Activated T-cell treated with anti-CD3 and anti-CD28 coated beads, Interleukin-2, amount 50 U/mL, for 4 hours (primary cell): ENCODE measurements at regions not wholly inside any gene's neighbourhood (a gene's known extent, or its start where the extent isn't known, plus 50 kb on each side); places are given as distances from the start of the nearest gene placed in this dataset.

Experiments used
- ATAC-seq, 2 donors: fragments of 200-7000 bp; cut with Tn5 transposase; one replicate each; pipeline ENCODE4 v1.10.0; 2021
- DNase-seq: peaks from one replicate; pipeline ENCODE4 v3.0.0-alpha.2; 2020
- H3K27me3 Mint-ChIP-seq: one replicate; pipeline ENCODE4 v1.8.0; 2021; ENCODE audit warnings: low read depth, mixed read lengths
- H3K36me3 Mint-ChIP-seq: one replicate; pipeline ENCODE4 v1.8.0; 2022; ENCODE audit warnings: mixed read lengths; ENCODE audit not compliant: insufficient read depth
- H3K4me1 Mint-ChIP-seq: one replicate; pipeline ENCODE4 v1.8.0; 2021; ENCODE audit warnings: low read depth, mixed read lengths
- H3K4me3 Mint-ChIP-seq: one replicate; pipeline ENCODE4 v1.8.0; 2021; ENCODE audit warnings: mild to moderate bottlenecking, moderate library complexity, mixed read lengths
- H3K9me3 Mint-ChIP-seq: one replicate; pipeline ENCODE4 v1.8.0; 2021; ENCODE audit warnings: mixed read lengths

DNA sequence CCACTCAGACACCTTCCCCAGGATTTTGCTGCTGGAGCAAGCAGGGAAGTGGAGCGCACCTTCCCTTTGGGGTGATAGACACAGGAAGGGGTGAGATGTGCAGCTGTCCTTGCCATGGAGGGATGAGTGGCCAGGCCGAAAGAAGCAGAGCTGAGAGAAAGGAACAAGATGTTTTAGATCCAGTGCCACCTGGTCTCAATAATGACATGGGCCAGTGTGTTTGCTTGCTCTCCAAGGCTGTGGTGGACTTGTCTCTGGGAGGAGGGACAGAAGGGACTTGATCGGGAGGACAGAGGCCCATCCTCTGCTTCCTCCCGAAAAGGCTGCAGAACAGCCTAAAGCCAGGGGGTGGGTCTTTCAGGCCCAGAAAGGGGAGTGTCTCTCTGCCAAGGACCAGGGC, 61.7 kb upstream of the CCDC167 start:
- Mint-ChIP-seq H3K27me3 (no peaks in the 10 kb centered on the region), H3K4me1 (peaks cover 23% of the 10 kb centered on the region), H3K36me3 (no peaks in the 10 kb centered on the region), H3K4me3 (no peak overlapping the region), H3K9me3 (no peaks in the 10 kb centered on the region)
- DNase-seq (no peak), ATAC-seq (no peak)

DNA sequence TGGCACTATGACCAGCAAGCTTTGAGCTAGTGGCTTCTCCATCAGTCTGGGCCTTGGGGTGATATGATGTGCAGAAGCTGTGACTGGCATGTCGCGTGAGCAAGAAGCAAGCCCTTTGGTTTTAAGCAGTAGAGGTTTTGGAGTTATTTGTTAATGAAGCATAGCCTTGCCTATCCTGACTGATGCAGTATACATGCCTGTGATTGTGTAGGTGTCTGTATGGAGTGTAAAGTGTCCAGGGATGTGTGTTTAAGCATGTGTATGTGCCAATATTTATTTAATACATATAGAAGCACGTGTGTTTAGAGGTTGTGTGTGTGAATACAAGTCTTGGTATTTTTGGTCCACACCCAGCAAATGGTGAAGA, 61.0 kb upstream of the CCDC167 start:
- no peak overlapping the region for H3K4me3 Mint-ChIP-seq
- DNase-seq (no peak), ATAC-seq (no peak)
- no peaks in the 10 kb centered on the region for H3K9me3 Mint-ChIP-seq
- H3K36me3 Mint-ChIP-seq, result no peaks in the 10 kb centered on the region
- peaks cover 26% of the 10 kb centered on the region for H3K4me1 Mint-ChIP-seq
- H3K27me3 Mint-ChIP-seq, result no peaks in the 10 kb centered on the region

DNA sequence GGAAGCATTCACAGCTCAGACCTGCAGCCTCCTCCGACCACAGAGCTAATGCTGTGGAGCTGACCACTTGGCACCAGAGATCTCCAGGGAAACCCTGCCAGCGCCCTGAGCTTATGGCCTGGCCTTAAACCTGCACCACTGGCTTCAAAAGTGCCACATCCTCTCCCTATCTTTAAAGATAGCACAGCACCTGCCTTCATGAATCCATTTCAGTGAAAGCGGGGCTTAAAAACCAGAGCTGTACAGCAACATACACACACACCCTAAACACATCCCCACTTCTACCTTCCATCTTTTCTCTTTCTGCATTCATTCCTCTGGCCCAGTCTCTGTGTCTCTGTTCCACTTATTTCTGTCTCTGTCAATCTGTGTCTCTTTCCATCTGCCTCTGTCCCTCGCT, 59.8 kb upstream of the CCDC167 start:
- Mint-ChIP-seq H3K27me3 (no peaks in the 10 kb centered on the region), H3K4me1 (peaks cover 35% of the 10 kb centered on the region), H3K9me3 (no peaks in the 10 kb centered on the region), H3K36me3 (no peaks in the 10 kb centered on the region), H3K4me3 (no peak overlapping the region)
- DNase-seq, result no peak
- ATAC-seq, result peak; percentile 12 to 19

DNA sequence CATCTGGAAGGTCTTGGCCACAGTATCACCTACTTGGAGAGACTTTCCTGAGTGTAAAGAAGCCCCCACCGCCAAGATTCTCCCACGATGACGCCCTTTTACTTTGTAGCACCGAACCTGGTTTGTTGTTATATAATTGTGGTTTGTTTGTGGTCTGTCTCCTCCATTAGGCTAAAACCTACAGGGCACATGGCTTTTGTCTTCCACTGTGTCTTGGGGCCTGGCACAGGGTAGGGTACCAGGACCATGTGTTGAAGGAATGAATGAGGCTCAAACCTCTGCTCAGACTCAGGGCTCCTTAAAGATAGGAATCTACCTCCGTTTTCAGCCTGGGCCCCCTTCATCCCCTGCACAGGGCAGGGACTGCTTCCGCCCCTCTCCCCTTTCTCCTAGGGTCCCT, 59.4 kb upstream of the CCDC167 start:
- no peaks in the 10 kb centered on the region for H3K9me3 Mint-ChIP-seq
- no peaks in the 10 kb centered on the region for H3K36me3 Mint-ChIP-seq
- H3K27me3 Mint-ChIP-seq, result no peaks in the 10 kb centered on the region
- peaks cover 39% of the 10 kb centered on the region for H3K4me1 Mint-ChIP-seq
- no peak overlapping the region for H3K4me3 Mint-ChIP-seq
- no peak for DNase-seq
- ATAC-seq, result no peak

DNA sequence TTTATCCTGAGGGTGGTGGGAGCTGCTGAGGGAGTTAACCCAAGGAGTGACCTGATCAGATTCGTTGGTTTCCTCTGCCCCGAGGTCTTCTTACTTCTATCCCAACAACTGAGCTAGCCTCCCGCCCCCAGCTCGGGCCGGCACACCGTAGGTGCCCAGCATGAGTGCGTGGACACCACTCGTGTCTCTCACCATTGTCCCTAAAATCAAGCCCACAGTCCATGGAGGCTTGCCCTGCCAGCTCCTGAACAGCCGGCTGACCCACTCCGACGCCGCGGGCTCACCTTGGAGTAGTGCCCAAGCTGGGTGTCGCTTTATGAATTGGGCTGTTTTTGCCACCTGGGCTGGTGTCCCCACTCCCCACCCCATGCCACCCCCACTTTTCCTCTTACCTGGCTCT, 59.0 kb upstream of the CCDC167 start:
- no peaks in the 10 kb centered on the region for H3K36me3 Mint-ChIP-seq
- H3K4me1 Mint-ChIP-seq, result peaks cover 43% of the 10 kb centered on the region
- no peaks in the 10 kb centered on the region for H3K27me3 Mint-ChIP-seq
- H3K9me3 Mint-ChIP-seq, result no peaks in the 10 kb centered on the region
- H3K4me3 Mint-ChIP-seq, result no peak overlapping the region
- no peak for DNase-seq
- no peak for ATAC-seq

DNA sequence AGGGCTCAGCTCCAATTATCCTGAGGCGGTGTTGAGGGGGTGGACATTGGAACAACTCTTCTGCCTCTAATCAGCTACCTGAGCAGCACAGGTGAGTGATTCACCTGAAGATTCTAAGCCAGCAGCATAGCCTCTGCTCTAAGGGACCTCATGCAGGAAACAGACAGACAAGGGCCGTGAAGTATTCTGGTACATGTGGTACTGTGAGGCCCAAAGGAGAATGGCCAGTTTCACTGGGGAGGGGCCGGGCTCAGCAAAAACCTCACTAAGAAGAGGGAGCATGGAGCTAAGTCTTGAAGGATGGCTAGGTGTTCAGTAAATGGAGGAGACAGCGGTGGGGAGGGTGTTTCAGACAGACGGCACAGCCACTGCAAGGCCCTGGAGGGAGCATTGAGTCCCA, 58.5 kb upstream of the CCDC167 start:
- DNase-seq (no peak), ATAC-seq (no peak)
- Mint-ChIP-seq H3K4me3 (no peak overlapping the region), H3K36me3 (no peaks in the 10 kb centered on the region), H3K4me1 (peaks cover 48% of the 10 kb centered on the region), H3K27me3 (no peaks in the 10 kb centered on the region), H3K9me3 (no peaks in the 10 kb centered on the region)

DNA sequence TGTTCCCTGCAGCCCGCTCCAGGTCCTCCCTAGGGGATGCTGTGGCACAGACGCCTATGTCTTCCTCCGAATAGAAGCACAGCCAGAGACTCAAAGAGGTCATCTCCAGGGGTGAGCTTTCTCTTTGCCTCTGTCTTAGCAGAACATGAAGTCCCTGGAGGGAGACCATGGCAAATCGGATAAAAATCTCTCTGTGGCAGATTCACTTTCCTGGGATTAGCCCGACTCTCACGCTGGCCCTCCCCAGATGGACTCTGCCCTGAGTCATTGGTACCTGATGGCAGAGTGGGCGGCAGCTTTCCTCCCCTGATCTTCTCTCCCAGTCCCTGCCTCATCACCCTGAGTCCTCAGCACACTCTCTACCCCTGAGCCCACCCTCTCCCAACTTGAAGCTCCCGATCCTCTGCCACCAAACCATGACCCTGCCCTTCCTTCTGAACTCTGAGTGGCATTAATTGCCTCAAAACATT, 58.0 kb upstream of the CCDC167 start:
- Mint-ChIP-seq H3K27me3 (no peaks in the 10 kb centered on the region), H3K9me3 (no peaks in the 10 kb centered on the region), H3K36me3 (no peaks in the 10 kb centered on the region), H3K4me1 (peaks cover 53% of the 10 kb centered on the region), H3K4me3 (no peak overlapping the region)
- DNase-seq (no peak), ATAC-seq (no peak)

DNA sequence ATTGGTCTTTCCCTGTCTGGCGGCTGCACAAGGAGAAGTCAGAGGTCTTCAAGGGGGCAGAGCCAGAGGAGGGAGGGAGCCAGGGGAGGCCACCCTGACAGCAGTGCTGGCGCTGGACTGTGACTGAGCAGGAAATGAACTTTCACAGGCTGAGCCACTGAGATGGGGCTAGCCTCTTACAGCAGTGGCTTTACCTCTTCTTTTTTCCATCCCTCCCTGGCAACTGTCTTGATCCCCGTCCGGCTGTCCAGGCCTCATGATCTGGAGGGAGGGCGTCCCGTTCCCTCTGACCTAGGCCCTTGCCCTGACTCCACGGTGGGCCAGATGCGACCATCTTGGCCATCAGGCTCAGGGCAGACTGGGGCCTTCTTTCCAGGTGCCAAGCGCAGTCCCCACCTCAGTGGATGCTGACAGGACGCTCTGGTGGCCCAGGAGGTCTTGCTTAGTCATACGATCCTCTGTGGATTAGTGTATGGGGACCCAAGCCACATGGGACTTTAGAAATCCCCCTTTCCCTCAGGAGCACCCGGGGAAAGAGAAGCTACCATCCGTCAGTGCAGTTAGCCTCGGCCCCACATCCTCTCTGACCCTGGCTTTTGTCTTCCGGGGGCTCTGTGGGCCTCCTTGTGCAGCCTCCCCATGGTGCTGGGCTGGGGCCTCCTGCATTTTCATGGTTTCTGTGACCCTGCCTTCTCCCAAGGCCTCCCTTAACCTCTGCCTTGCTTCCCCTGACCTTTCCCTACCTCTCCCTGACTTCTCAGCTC, 57.4 kb upstream of the CCDC167 start:
- Mint-ChIP-seq H3K9me3 (no peaks in the 10 kb centered on the region), H3K4me3 (no peak overlapping the region), H3K36me3 (no peaks in the 10 kb centered on the region), H3K27me3 (no peaks in the 10 kb centered on the region), H3K4me1 (peaks cover 54% of the 10 kb centered on the region)
- DNase-seq (no peak), ATAC-seq (no peak)

DNA sequence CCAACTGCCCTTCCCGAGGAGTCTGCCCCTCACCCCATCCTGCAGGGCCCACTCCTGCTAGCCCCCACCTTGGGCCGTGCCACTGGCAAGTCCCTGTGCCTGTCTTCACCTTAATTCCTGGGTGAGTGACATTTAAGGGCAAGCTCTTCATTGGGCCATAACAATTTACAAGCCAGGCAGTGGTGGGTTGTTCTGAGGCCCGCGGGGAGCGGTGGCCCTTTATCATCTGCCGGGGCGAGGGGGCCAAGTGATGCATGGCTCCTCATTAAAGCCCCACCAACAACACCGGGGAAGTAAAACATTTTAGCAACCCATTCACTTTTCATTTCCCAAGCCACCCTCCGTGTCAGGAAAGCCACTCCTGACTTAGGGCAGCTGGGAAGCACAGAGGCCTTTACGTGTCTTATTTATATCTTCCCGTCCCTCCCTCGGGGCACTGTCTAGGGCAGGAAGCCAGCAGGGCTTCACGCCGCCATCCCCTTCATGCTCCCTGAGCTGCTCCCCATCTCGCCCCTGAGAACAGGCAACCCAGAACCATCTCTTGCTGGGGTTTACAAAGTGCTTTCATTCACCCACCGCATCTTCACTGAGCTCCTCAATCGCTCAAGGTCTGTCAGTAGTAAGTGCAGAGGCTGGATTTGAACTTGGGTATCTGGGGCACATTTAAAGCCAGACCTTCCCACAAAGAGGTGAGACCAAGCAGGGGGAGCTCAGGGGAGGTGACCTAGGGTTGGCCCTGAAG, 55.5 kb upstream of the CCDC167 start:
- no peak for ATAC-seq
- Mint-ChIP-seq H3K9me3 (no peaks in the 10 kb centered on the region), H3K4me3 (no peak overlapping the region), H3K36me3 (no peaks in the 10 kb centered on the region), H3K4me1 (peaks cover 48% of the 10 kb centered on the region), H3K27me3 (no peaks in the 10 kb centered on the region)
- no peak for DNase-seq

DNA sequence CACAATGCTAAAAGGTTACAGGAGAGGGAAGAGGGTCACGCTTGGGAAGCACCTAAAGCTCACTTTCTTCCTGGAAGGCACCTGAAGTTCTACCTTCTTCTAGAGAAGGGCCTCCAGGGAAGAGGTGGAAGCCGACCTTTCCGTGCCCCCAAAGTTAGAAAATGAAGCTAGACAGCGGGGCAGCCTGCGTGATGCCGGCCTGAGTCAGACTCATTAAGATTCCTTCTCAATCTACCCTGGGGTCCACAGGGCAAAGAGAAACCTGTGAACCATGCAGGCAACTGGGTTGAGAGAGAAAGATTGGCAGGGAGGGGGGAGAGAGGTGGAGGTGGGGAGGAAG, 54.8 kb upstream of the CCDC167 start:
- ATAC-seq, result no peak
- no peaks in the 10 kb centered on the region for H3K9me3 Mint-ChIP-seq
- peaks cover 40% of the 10 kb centered on the region for H3K4me1 Mint-ChIP-seq

DNA sequence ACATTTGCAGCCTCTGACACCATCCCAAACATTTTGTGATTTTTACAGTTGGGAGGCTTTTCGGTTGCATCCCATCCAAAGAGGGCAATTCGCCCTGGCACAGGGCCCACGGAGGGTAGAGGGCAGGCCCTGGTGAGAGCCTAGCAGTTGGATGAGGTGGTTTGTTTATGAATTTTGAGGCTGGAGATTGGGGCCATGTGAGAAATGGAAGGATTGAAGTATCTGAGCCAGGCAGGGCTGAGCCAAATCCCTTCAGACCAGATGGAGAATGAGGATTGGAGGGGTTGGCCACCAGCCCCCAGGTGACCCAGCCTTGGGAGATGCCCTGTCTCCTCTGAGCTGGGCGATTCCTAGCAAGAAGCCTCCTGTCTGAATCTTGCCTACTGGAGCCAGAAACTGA, 52.6 kb upstream of the CCDC167 start:
- ATAC-seq (no peak), DNase-seq (no peak)
- Mint-ChIP-seq H3K4me1 (peaks cover 44% of the 10 kb centered on the region), H3K9me3 (no peaks in the 10 kb centered on the region), H3K4me3 (no peak overlapping the region), H3K27me3 (no peaks in the 10 kb centered on the region), H3K36me3 (no peaks in the 10 kb centered on the region)

More for the DNA sequence above, 54.8 kb upstream of the CCDC167 start:
- DNase-seq, result no peak
- Mint-ChIP-seq H3K4me3 (no peak overlapping the region), H3K36me3 (no peaks in the 10 kb centered on the region), H3K27me3 (no peaks in the 10 kb centered on the region)

DNA sequence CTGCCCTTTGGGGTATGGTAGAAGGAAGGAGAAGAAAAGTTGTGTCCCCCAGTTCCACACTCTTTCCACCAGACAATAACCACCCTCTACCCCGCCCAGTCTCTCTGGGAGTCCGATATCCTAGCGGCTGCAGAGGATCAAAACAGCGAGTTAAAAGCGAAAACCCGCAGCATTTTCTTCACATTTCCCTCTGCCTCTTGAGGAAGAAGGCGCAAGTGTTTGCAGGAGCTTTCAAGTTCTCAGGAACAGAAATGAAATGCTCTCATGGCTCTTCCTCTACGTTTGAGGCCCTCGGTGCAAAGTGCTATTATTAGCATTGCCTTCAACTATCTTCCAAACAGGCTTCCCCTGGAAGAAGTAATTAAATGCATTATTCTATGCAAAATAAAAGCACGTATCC, 52.2 kb upstream of the CCDC167 start:
- Mint-ChIP-seq H3K9me3 (no peaks in the 10 kb centered on the region), H3K4me1 (peaks cover 47% of the 10 kb centered on the region), H3K27me3 (no peaks in the 10 kb centered on the region), H3K4me3 (no peak overlapping the region), H3K36me3 (no peaks in the 10 kb centered on the region)
- ATAC-seq (no peak), DNase-seq (no peak)

DNA sequence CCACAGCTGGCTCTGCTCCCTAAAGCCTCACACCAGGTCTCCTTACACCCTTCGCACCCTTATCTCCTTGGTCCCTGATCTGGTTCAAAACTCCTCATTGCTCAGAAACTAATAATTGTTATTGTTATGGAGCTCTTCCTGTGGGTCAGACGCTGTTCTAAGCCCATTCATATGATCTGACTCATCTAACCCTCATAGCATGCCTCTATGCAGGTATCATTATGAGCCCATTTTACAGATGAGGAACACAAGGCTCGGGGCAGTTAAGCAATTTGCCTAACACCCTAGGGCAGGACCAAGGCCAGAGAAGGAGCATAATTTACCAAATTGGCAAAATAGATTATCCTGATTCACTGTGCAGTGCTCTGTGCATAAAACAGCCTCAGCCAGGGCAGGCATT, 51.8 kb upstream of the CCDC167 start:
- no peak for ATAC-seq
- DNase-seq, result no peak
- no peaks in the 10 kb centered on the region for H3K27me3 Mint-ChIP-seq
- no peaks in the 10 kb centered on the region for H3K36me3 Mint-ChIP-seq
- no peak overlapping the region for H3K4me3 Mint-ChIP-seq
- peaks cover 47% of the 10 kb centered on the region for H3K4me1 Mint-ChIP-seq
- H3K9me3 Mint-ChIP-seq, result no peaks in the 10 kb centered on the region

DNA sequence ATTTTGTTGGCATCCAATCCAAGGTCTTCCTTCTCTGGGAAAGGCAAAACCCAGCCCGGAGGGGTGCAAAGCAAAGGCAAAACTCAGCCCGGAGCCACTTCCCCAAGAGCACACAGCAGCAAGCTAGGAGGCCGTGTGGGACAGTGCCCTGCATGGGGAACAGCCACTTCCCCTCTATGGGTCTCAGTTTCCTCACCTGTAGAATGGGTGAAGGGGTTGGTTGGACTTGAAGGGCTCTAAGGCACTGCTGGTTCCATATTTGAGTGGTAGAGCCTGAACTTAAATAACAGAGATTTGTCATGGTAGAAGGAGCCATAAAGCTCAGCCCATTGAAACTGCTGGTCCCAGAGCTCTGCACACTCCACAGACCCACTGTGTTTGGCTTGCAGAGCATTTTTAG, 51.3 kb upstream of the CCDC167 start:
- Mint-ChIP-seq H3K4me3 (no peak overlapping the region), H3K4me1 (peaks cover 46% of the 10 kb centered on the region), H3K27me3 (no peaks in the 10 kb centered on the region), H3K9me3 (no peaks in the 10 kb centered on the region), H3K36me3 (no peaks in the 10 kb centered on the region)
- DNase-seq (no peak), ATAC-seq (no peak)

DNA sequence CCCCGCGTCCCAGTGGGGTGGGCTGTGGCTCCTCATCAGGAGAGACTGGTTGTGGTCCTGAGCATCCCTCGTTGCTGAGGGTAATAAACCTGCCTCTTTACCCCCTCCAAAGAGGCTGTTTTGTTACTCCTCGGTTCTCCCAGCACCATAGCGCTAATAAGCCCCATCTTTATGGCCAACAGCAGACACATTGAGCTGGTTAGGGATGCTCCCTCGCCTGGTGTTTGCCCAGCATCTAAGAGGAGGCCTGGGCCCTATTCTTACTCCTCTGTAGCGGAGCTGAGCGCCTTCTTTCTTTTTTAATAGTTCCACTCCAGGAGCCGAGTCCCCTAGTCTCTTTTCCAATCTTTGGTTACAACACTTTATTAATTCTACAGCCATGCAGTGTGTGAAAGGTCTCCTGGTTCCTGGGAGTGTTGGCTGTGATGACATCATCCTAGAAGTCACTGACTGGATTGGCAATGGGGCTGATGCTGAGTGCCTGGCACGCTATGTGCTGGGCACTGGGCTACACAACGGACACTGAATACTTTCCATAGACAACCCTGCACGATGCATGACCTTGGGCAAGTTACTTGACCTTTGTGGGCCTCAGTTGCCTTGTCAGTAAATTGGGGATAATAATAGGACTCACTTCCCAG, 50.6 kb upstream of the CCDC167 start:
- Mint-ChIP-seq H3K27me3 (no peaks in the 10 kb centered on the region), H3K4me3 (no peak overlapping the region), H3K9me3 (no peaks in the 10 kb centered on the region), H3K4me1 (peaks cover 40% of the 10 kb centered on the region), H3K36me3 (no peaks in the 10 kb centered on the region)
- no peak for ATAC-seq
- DNase-seq, result no peak
